MM.1S (cell line): ENCODE measurements at regions not wholly inside any gene's neighbourhood (a gene's known extent, or its start where the extent isn't known, plus 50 kb on each side); places are given as distances from the start of the nearest gene placed in this dataset.

Source experiments
- DNase-seq: peaks from one replicate; pipeline ENCODE4 v3.0.0-alpha.2; 2015
- H2AFZ ChIP-seq: fragments of 300-600 bp; sonication (generic); 2 replicates; pipeline ENCODE4 v1.6.0; 2016; ENCODE audit warnings: antibody characterized with exemption, low read length
- H3F3A ChIP-seq: fragments of 300-600 bp; sonication (generic); 2 replicates; pipeline ENCODE4 v1.6.1; 2016; ENCODE audit warnings: mild to moderate bottlenecking, antibody characterized with exemption, low read length, moderate library complexity, mixed read lengths; ENCODE audit not compliant: insufficient read depth
- H3K27ac ChIP-seq: fragments of 300-600 bp; sonication (generic); 2 replicates; pipeline ENCODE4 v1.5.1; 2016; ENCODE audit warnings: mild to moderate bottlenecking, low read length
- H3K27me3 ChIP-seq: fragments of 300-600 bp; sonication (generic); replicated peaks from 2 replicates; pipeline ENCODE4 v1.6.0; 2016; ENCODE audit warnings: low read length; ENCODE audit not compliant: insufficient read depth
- H3K36me3 ChIP-seq: fragments of 300-600 bp; sonication (generic); replicated peaks from 2 replicates; pipeline ENCODE4 v1.6.1; 2016; ENCODE audit warnings: mild to moderate bottlenecking, low read length, mixed read lengths; ENCODE audit not compliant: insufficient read depth
- H3K4me1 ChIP-seq: fragments of 300-600 bp; sonication (generic); 2 replicates; pipeline ENCODE4 v1.6.1; 2016; ENCODE audit warnings: low read length, mixed read lengths
- H3K4me2 ChIP-seq: fragments of 300-600 bp; sonication (generic); 2 replicates; pipeline ENCODE4 v1.6.0; 2016; ENCODE audit warnings: low read depth, low read length
- H3K4me3 ChIP-seq: fragments of 300-600 bp; sonication (generic); 2 replicates; pipeline ENCODE4 v1.5.1; 2016; ENCODE audit warnings: low read length, mixed read lengths
- H3K79me2 ChIP-seq: fragments of 300-600 bp; sonication (generic); 2 replicates; pipeline ENCODE4 v1.6.1; 2016; ENCODE audit warnings: mixed run types, low read length, mixed read lengths
- H3K9ac ChIP-seq: fragments of 300-600 bp; sonication (generic); 2 replicates; pipeline ENCODE4 v1.6.1; 2016; ENCODE audit warnings: low read length, mixed read lengths
- H3K9me2 ChIP-seq: fragments of 300-600 bp; sonication (generic); replicated peaks from 2 replicates; pipeline ENCODE4 v1.6.1; 2016; ENCODE audit warnings: mild to moderate bottlenecking, low read length, mixed read lengths; ENCODE audit not compliant: insufficient read depth
- H3K9me3 ChIP-seq: fragments of 300-600 bp; sonication (generic); replicated peaks from 2 replicates; pipeline ENCODE4 v1.6.1; 2016; ENCODE audit warnings: mild to moderate bottlenecking, low read length, mixed read lengths; ENCODE audit not compliant: insufficient read depth
- H4K20me1 ChIP-seq: fragments of 300-600 bp; sonication (generic); 2 replicates; pipeline ENCODE4 v1.6.1; 2016; ENCODE audit warnings: mild to moderate bottlenecking, low read length, moderate library complexity, mixed read lengths; ENCODE audit not compliant: insufficient read depth
- CTCF ChIP-seq: fragments of 300-600 bp; sonication (generic); IDR thresholded peaks from 2 replicates; pipeline ENCODE4 v1.5.1; 2016; ENCODE audit warnings: antibody characterized with exemption, low read length, mixed read lengths
- EZH2 ChIP-seq: fragments of 300-600 bp; sonication (generic); optimal IDR thresholded peaks from 2 replicates; pipeline ENCODE3; 2017; ENCODE audit warnings: low read depth, mild to moderate bottlenecking, antibody characterized with exemption, low read length, mixed read lengths
- EZH2phosphoT487 ChIP-seq: fragments of 300-600 bp; sonication (generic); IDR thresholded peaks from 2 replicates; pipeline ENCODE4 v1.6.1; 2018; ENCODE audit warnings: antibody characterized with exemption, low read length

DNA sequence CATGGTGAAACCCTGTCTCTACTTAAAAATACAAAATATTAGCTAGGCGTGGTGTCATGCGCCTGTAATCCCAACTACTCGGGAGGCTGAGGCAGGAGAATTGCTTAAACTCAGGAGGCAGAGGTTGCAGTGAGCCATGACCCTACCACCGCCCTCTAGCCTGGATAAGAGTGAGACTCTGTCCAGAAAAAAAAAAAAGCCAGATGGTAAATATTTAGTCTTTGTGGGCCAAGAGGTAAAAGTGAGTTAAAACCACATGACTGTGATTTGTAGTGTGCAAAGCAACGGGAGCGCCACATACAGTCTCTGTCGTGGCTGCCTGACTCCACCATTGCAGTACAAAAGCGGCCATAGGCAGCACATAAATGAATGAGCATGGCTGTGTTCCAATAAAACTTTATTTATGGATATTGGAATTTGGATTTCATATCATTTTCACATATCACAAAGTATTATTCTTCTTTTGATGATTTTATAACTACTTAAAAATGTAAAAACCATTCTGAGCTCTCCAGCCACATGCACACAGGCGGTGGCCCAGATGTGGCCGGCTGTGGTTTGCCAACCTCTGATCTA is 51.8 kb upstream of the CASZ1 start:
- Histone ChIP-seq H3K4me2 (no peak overlapping the region), H3K79me2 (no peaks in the 10 kb centered on the region), H3K9me3 (no peaks in the 10 kb centered on the region), H4K20me1 (no peaks in the 10 kb centered on the region), H3K27ac (no peak overlapping the region), H3K36me3 (no peaks in the 10 kb centered on the region), H3K9ac (no peak overlapping the region), H2AFZ (no peak overlapping the region), H3K27me3 (peaks cover 95% of the 10 kb centered on the region), H3F3A (no peaks in the 10 kb centered on the region), H3K4me3 (no peak overlapping the region), H3K9me2 (no peaks in the 10 kb centered on the region), H3K4me1 (no peaks in the 10 kb centered on the region)
- no peak for DNase-seq
- TF ChIP-seq EZH2phosphoT487 (no peak), CTCF (no peak), EZH2 (no peak)

- Histone ChIP-seq H3K4me1 (no peaks in the 10 kb centered on the region), H4K20me1 (no peaks in the 10 kb centered on the region), H3K4me3 (no peak overlapping the region), H3F3A (no peaks in the 10 kb centered on the region), H3K36me3 (no peaks in the 10 kb centered on the region), H3K27me3 (peaks cover 92% of the 10 kb centered on the region), H3K27ac (no peak overlapping the region), H3K4me2 (no peak overlapping the region), H3K9me2 (no peaks in the 10 kb centered on the region), H3K9me3 (no peaks in the 10 kb centered on the region), H2AFZ (no peak overlapping the region), H3K79me2 (no peaks in the 10 kb centered on the region), H3K9ac (no peak overlapping the region)
- TF ChIP-seq EZH2phosphoT487 (no peak), CTCF (no peak), EZH2 (no peak)
- DNase-seq: no peak
Observed at GRCh38 chr1:10850026-10850425, 53.6 kb upstream of the CASZ1 start.

DNA sequence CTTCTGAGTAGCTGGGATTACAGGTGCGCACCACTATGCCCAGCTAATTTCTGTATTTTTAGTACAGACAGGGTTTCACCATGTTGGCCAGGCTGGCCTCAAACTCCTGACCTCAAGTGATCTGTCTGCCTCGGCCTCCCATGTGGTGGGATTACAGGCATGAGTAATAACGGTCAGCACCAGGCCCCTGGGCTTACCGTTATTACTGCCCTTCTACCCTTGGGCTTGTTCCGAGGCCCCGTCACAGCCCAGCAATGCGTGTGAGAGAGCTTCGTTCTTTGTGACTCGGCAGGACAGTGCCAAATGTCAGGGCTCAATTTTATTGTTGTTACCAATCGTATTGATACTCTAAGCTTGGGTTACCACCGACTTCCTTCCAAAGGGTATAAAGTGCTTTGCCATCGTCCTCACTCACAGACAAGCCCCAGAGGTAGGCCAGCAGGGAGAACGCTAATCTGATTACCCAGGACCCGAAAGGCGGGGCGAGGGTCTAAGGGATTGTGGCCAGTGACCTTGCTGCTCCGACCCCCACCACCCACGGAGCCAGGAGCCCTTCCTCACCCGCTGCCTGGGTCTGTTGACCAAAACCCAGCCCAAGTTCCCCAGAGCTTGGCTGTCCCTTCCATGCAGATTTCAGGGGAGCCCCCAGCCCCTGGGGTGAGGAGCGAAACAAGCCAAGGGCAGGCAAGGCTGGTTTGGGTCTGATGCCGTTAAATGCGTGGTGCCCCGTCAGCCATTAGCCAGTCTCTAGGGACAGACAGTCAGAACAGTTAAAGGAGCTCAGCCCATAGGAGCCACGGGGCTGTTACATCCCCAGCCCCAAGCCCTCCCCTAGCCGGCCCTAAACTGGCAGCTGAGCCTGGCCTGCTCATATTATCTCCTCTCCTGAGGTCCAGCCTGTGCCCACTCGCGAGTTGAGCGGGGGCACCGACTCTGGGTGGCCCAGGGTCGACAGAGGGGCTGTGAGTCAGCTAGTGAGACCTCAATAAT is 54.9 kb upstream of the CASZ1 start:
- no peak overlapping the region for H3K9ac ChIP-seq
- H3K27me3 ChIP-seq: peaks cover 92% of the 10 kb centered on the region
- H3K4me3 ChIP-seq: no peak overlapping the region
- H4K20me1 ChIP-seq: no peaks in the 10 kb centered on the region
- H2AFZ ChIP-seq: no peak overlapping the region
- no peaks in the 10 kb centered on the region for H3K79me2 ChIP-seq
- no peak for TF ChIP-seq EZH2phosphoT487
- TF ChIP-seq EZH2: no peak
- TF ChIP-seq CTCF: no peak
- no peaks in the 10 kb centered on the region for H3F3A ChIP-seq
- H3K9me2 ChIP-seq: no peaks in the 10 kb centered on the region
- DNase-seq: no peak
- H3K4me1 ChIP-seq: no peaks in the 10 kb centered on the region
- H3K4me2 ChIP-seq: no peak overlapping the region
- H3K27ac ChIP-seq: no peak overlapping the region
- no peaks in the 10 kb centered on the region for H3K9me3 ChIP-seq
- H3K36me3 ChIP-seq: no peaks in the 10 kb centered on the region
